Prostate gland (tissue), 2 donors: ENCODE measurements at regions not wholly inside any gene's neighbourhood (a gene's known extent, or its start where the extent isn't known, plus 50 kb on each side); places are given as distances from the start of the nearest gene placed in this dataset.

Source experiments
- DNase-seq: peaks from one replicate; pipeline ENCODE4 v3.0.0-alpha.2; 2019; ENCODE audit warnings: low spot score
- H3K27ac ChIP-seq, 2 donors: fragments of 200-600 bp; sonication (generic); 2 replicates each; pipeline ENCODE4 v1.5.1; 2017 to 2019
- H3K27me3 ChIP-seq: fragments of 200-600 bp; sonication (generic); replicated peaks from 2 replicates; pipeline ENCODE4 v1.5.1; 2019; ENCODE audit not compliant: insufficient read depth
- H3K36me3 ChIP-seq, 2 donors: fragments of 200-600 bp; sonication (generic); 1 replicate in 1 of 2; 2 replicates in 1 of 2; pipeline versions ENCODE4 v1.5.1 to v1.8.1; 2017 to 2019
- H3K4me1 ChIP-seq: fragments of 200-600 bp; sonication (generic); replicated peaks from 2 replicates; pipeline ENCODE4 v1.5.1; 2019
- H3K4me3 ChIP-seq, 2 donors: fragments of 200-600 bp; sonication (generic); 2 replicates each; pipeline ENCODE4 v1.5.1; 2017 to 2019
- H3K9me3 ChIP-seq: fragments of 200-600 bp; sonication (generic); 2 replicates; pipeline ENCODE4 v1.5.1; 2017
- POLR2A ChIP-seq: fragments of 450-650 bp; IDR thresholded peaks from one replicate; pipeline ENCODE4 v1.6.1; 2016; ENCODE audit warnings: antibody characterized with exemption, mild to moderate bottlenecking
- POLR2AphosphoS5 ChIP-seq: sonication (generic); formaldehyde crosslinking; IDR thresholded peaks from one replicate; pipeline ENCODE4 v1.6.1; 2017; ENCODE audit warnings: antibody characterized with exemption
- WGBS: methylation state at CpG from one replicate; pipeline ENCODE4 v1.1.5; 2018; 5-methylcytosine and 5-hydroxymethylcytosine counted together
- intact Hi-C: fragments of 100-400 bp; cut with DNase I; formaldehyde crosslinking; loops from one replicate; pipeline ENCODE4 v1.14.2; 2022
- TF ChIP-seq, protein P1 (sequence below), 4 experiments: fragments of 200-600 bp in 2 of 4; fragments of 450-650 bp in 2 of 4; sonication (generic) in 2 of 4; IDR thresholded peaks; 1 replicate in 3 of 4; 2 replicates in 1 of 4; pipeline ENCODE4 v1.5.1; 2016 to 2019; ENCODE audit warnings: antibody characterized with exemption in 4 of 4, mild to moderate bottlenecking in 2 of 4, moderate library complexity in 2 of 4

- intact Hi-C loops, result no loop called here
- no peak overlapping the region for H3K4me3 ChIP-seq
- TF ChIP-seq, protein P1, sequence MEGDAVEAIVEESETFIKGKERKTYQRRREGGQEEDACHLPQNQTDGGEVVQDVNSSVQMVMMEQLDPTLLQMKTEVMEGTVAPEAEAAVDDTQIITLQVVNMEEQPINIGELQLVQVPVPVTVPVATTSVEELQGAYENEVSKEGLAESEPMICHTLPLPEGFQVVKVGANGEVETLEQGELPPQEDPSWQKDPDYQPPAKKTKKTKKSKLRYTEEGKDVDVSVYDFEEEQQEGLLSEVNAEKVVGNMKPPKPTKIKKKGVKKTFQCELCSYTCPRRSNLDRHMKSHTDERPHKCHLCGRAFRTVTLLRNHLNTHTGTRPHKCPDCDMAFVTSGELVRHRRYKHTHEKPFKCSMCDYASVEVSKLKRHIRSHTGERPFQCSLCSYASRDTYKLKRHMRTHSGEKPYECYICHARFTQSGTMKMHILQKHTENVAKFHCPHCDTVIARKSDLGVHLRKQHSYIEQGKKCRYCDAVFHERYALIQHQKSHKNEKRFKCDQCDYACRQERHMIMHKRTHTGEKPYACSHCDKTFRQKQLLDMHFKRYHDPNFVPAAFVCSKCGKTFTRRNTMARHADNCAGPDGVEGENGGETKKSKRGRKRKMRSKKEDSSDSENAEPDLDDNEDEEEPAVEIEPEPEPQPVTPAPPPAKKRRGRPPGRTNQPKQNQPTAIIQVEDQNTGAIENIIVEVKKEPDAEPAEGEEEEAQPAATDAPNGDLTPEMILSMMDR (IDR thresholded peaks at IDR 0.05), result no peak
- TF ChIP-seq POLR2A (no peak), POLR2AphosphoS5 (no peak)
These were observed 196.0 kb downstream of the GALC start for GRCh38 chr14:87797001-87797400.

GRCh38 chr14:87794561-87794960 is 198.4 kb downstream of the GALC start:
- WGBS, result 64% methylated on average over 2 of the region's 2 CpGs
- TF ChIP-seq POLR2AphosphoS5, result no peak
- no peak for TF ChIP-seq POLR2A
- TF ChIP-seq, protein P1 (IDR thresholded peaks at IDR 0.05), result no peak
- Histone ChIP-seq H3K27ac (no peak overlapping the region), H3K4me1 (no peaks in the 10 kb centered on the region), H3K4me3 (no peak overlapping the region), H3K9me3 (no peaks in the 10 kb centered on the region), H3K36me3 (no peaks in the 10 kb centered on the region), H3K27me3 (no peaks in the 10 kb centered on the region)
- intact Hi-C loops, result no loop called here
- no peak for DNase-seq

More at GRCh38 chr14:87797001-87797400, 196.0 kb downstream of the GALC start:
- Histone ChIP-seq H3K36me3 (no peaks in the 10 kb centered on the region), H3K4me1 (no peaks in the 10 kb centered on the region), H3K27ac (no peak overlapping the region), H3K9me3 (no peaks in the 10 kb centered on the region), H3K27me3 (no peaks in the 10 kb centered on the region)
- no peak for DNase-seq
- WGBS, result 49% methylated on average over 7 of the region's 7 CpGs

GRCh38 chr14:87785897-87786296 is 207.1 kb downstream of the GALC start:
- DNase-seq, result no peak
- no peaks in the 10 kb centered on the region for H3K36me3 ChIP-seq
- no peaks in the 10 kb centered on the region for H3K9me3 ChIP-seq
- WGBS, result 44% methylated on average over 3 of the region's 3 CpGs
- intact Hi-C loops, result no loop called here
- no peaks in the 10 kb centered on the region for H3K4me1 ChIP-seq
- no peak overlapping the region for H3K4me3 ChIP-seq
- TF ChIP-seq POLR2A (no peak), POLR2AphosphoS5 (no peak)
- TF ChIP-seq, protein P1 (IDR thresholded peaks at IDR 0.05), result no peak
- H3K27ac ChIP-seq, result no peak overlapping the region
- no peaks in the 10 kb centered on the region for H3K27me3 ChIP-seq

DNA sequence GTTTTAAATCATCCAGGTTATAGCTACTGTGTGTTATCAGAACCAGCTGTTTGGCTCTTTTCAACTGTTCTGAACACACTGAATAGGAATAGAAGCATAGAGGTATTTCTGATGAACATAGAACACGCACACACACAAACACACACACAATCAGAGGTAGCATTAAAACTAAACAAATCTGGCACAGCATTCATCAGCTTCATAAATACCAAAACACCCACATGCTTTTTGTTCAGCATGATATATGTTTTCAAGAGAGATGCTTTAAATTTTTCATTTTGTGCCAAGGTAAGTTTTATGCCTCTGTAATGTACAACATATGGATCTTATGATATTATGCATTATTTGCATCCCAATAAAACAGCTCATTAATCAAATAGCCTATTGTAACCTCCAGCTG is 208.6 kb downstream of the GALC start:
- no peak overlapping the region for H3K4me3 ChIP-seq
- DNase-seq, result no peak

GRCh38 chr14:87783071-87783470 is 209.9 kb downstream of the GALC start:
- 86% methylated on average over 2 of the region's 2 CpGs for WGBS
- intact Hi-C loops, result no loop called here
- no peaks in the 10 kb centered on the region for H3K4me1 ChIP-seq
- H3K27ac ChIP-seq, result no peak overlapping the region
- H3K27me3 ChIP-seq, result no peaks in the 10 kb centered on the region
- no peak overlapping the region for H3K4me3 ChIP-seq
- TF ChIP-seq POLR2A, result no peak
- TF ChIP-seq POLR2AphosphoS5, result no peak
- TF ChIP-seq, protein P1 (IDR thresholded peaks at IDR 0.05), result no peak
- no peaks in the 10 kb centered on the region for H3K9me3 ChIP-seq
- no peaks in the 10 kb centered on the region for H3K36me3 ChIP-seq
- no peak for DNase-seq

More for the DNA sequence above, 208.6 kb downstream of the GALC start:
- intact Hi-C loops, result no loop called here
- WGBS, result 79% methylated on average over 1 of the region's 1 CpG
- TF ChIP-seq, protein P1 (IDR thresholded peaks at IDR 0.05), result no peak
- no peak for TF ChIP-seq POLR2A
- no peak for TF ChIP-seq POLR2AphosphoS5
- Histone ChIP-seq H3K27ac (no peak overlapping the region), H3K9me3 (no peaks in the 10 kb centered on the region), H3K27me3 (no peaks in the 10 kb centered on the region), H3K36me3 (no peaks in the 10 kb centered on the region), H3K4me1 (no peaks in the 10 kb centered on the region)
